NCI-H345 treated with DMSO at 0.1 percent for 48 hours (cell line): ENCODE measurements at regions not wholly inside any gene's neighbourhood (a gene's known extent, or its start where the extent isn't known, plus 50 kb on each side); places are given as distances from the start of the nearest gene placed in this dataset.
"Not testable (repeated sequence)": the region's sequence is repeated elsewhere in the genome, so short reads cannot be mapped to it uniquely, and the experiment has no call there.

ENCODE experiments used
- DNase-seq: peaks from one replicate; lab custom pipeline; 2025; ENCODE audit not compliant: unreplicated experiment; lab: John Stamatoyannopoulos, UW

DNA sequence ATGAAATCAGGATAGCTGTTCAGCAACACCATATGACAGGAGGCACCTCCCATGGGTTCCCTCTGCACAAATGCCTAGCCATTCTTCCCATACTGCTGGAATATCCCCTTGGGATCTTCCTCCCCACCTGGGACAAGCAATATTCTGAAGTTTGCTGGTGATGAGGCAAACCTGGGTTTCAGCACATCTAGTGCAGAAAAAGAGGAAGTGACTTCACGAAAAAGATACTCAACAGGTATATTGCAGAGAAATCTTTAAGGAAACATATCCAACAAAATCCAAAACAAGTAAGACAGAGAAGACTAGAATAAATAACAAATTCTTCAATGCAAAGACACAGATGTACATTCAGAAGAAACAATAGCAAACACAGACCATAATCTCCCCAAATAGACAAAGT lies 1497.0 kb downstream of the PCDH9 start:
- no peak for DNase-seq

DNA sequence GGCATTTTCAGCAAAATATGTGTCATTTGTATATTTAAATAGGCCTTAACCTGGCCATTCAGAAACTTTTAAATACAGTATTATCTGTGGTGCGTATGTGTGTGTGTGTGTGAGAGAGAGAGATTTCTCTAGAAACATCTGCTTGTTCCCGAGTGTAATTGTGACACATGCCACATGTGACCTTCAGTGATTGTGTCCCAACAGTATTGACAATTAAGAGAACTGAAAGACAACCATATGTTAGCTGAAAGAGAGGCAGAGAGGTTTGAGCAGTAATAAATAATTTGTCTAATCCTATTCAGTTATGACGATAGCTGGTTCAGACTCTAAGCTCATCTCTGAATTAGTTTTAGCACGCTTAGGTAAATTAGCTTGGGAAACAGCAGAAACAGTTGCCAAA lies 1503.1 kb downstream of the PCDH9 start:
- DNase-seq = no peak

DNA sequence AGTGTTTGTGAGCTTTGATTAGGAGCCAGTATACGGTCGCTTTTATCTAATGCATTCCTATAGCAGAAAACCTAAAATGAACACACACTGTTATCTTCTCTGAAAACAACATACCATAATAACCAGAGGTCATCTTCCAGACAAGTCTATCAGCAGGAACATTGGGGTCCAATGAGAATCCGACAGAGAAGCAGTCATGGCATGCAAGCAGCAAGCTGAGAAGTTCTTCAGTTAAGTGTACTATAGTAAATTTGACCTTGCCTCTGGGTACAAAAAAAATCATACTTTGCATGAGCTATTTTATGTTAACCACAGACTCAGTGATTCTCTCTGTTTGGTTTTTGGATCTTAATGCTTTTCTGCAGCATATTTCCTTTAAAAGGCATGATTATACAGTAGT lies 1505.1 kb downstream of the PCDH9 start:
- no peak for DNase-seq

DNA sequence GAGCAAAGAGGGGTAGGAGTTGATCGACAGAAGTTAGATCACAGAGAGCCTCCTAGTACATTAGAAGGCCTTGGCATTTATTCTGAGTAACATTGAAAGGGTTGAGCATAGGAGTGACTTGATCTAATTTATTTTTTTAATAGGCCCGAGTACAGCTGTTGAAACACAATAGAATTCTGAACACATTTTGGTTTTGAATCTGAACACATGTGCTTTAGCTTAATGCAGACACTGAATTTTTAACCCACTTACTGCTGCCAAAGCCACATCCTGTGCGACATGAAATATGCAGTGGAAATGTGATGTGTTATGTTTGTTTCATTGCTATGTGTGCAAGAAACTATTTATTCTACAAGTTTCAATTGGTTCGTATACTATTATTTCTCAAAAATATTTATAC lies 1505.9 kb downstream of the PCDH9 start:
- no peak for DNase-seq

DNA sequence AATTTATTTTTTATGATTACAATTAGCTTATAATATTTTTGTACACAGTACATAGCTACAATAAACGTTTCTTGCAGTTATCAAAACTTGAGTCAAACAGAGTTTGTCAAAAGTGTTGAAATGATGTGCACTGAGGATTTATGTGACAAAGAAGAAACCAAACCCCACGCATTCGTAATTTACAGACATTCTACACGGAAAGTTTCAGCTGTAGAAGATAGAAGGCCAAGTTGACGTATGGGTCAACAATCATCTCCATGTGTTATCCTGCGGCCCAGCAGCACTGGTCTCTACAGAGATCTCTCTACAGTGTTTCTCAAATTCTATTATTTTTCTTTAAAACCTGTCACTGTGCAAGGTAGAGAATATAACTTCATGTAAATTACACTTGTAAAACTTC lies 1507.6 kb downstream of the PCDH9 start:
- DNase-seq = no peak

DNA sequence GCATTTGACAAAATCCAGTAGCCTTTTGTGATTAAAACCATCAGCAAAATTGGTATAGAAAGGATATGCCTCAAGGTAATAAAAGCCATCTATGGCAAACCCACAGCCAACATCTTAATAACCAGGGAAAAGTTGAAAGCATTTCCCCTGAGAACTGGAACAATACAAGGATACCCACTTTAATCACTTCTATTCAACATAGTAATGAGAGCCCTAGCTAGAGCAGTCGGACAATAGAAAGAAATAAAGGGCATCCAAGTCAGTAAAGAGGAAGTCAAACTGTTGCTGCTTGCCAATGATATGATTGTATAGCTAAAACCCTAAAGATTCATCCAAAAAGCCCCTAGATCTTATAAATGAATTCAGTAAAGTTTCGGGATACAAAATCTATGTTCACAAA lies 1510.3 kb downstream of the PCDH9 start:
- DNase-seq = no peak

DNA sequence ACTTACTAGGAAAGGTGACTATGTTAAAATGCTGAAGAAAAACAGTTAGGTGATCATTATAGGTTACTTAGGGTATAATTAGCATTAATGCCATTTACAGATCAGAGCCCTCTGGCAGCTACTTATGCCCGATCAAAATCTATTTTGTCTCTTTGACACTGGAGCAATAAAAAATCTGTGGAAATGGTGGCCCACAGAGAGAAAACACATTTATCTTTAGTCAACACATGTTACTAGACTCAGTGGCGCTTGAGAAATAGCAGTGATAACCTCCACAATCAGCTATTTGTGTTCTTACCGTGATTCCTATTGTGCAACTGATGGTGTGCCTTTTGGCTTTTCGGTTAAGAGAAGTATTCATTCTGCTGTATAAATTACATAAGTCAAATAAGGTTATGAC lies 1519.6 kb downstream of the PCDH9 start:
- no peak for DNase-seq

DNA sequence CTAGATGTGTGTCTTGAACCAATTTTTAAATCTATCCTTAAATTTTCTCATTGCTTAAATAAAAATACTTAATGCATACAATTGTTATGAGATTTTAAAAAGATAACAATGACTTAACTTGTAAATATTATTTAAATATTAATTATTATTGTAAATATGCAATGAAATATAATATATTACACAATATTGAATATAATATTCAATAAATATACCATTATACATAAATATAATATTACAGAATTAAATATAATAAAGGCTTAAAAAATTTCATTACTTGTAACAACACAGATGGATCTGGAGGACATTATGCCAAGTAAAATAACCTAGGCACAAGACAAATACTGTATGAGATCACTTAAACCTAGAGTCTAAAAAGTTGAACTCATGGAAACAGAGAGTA lies 1532.3 kb downstream of the PCDH9 start:
- DNase-seq = no peak

DNA sequence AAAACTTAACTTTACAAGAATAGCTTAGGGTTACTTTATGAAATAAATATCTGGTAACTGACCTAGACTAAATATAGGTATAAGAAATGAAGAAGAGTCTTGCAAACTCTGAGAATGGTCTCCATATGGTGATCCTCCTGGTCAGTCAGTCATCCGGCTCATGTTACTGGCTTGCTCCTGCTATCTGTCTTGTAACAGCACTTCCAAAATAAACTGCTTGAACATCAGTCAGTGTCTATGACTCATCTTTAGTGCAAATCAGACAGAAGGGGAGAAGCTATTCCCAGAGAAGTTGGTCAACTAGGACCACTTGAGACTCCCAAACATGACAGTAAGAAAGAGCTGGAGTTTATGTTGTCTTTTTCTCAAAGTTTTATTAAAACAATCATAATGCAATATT lies 1550.9 kb downstream of the PCDH9 start:
- no peak for DNase-seq

DNA sequence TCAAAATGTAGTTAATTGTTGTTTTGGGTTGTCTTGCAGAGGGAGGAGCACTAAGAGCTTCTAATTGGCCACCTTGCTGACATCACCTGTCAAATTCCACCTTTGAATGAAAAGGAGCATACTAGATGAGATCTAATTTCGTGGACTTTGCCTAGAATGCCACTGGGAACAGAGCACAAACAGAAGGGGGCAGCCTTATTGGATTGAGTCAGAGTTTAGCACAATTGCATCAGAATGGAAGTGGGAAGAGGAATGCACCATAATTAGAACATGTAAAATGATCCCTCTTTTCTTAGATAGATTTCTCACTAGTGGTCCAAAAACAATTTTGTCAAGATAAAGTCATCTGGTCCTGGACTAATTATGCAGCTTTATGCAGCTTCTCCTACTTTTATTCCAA lies 1552.2 kb downstream of the PCDH9 start:
- DNase-seq = no peak

DNA sequence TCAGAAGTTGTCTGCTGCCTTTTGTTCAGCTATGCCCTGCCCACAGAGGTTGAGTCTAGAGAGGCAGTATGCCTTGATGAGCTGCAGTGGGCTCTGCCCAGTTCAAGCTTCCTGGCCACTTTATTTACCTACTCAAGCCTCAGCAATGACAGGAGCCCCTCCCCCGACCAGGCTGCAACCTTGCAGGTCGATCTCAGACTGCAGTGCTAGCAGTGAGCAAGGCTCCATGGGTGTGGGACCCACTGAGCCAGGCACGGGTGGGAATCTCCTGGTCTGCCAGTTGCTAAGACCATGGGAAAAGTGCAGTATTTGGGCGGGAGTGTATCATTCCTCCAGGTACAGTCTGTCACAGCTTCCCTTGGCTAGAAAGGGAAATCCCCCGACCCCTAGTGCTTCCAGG lies 1554.8 kb downstream of the PCDH9 start:
- DNase-seq = not testable (repeated sequence)

DNA sequence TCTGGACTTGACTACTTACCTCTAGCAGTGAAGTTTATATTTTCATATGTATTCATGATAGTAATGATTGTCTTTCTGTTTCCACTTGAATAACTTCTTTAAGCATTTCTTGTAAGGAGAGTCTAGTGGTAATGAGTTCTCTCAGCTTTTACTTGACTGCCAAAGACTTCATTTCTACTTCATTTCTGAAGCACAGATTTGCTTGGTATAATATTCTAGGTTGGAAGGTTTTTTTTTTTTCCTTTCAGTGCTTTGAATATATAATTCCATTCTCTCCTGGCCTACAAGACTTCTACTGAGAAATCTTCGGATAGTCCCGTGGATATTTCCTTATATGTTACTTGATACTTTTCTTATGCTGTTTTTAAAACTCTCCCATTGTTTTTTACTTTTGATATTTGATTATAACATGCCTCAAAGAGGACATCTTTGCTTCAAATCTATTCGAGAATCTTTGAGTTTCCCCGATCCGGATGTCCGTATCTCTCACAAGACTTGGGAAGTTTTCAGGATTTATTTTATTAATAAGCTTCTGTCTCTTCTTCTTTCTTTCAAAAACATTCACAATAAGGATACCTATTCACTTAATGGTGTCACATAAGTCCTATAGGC lies 1560.0 kb downstream of the PCDH9 start:
- DNase-seq = no peak

DNA sequence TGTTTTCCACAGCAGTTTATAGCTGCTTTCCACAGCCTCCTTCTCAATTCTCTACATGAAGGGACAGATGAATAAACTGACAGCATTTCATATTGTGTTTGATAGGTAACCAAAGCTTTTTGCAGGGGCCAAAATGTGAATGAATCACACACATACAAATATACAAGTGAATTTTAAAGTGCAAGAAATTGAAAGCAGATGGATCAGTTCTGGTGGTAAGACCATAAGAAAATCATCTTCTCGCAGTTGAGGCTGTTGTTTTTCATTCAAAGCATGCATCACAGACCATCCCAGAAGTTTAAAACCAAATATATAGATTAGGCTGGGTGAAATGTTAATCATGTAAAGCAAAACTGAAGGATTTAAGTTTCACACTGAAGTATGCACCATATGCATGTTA lies 1569.4 kb downstream of the PCDH9 start:
- no peak for DNase-seq

DNA sequence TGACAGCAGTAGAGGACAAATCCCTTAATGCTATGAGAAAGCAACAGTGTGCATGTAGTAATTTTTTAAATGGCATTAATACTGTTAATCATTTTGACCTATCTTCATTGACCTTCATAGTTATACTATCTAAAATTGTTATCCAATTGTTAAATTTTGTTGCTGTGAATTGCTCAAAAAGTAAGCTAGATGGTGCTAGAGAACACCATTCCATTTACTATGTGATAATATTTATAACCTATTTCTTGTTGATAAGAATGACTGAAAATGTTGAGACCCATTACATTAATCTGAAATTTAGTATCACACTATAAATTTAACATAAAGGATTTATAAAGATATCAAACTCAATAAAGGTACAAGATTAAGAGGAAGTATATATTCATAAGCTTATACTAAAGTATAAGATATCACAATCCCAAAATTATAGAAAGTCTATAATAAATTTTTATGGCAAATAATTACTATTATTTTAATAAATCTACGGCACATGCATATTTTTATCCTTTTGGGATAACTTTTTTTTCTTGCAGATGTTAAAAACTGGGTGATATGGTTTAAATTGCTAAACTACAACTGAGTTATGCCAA lies 1573.3 kb downstream of the PCDH9 start:
- no peak for DNase-seq

DNA sequence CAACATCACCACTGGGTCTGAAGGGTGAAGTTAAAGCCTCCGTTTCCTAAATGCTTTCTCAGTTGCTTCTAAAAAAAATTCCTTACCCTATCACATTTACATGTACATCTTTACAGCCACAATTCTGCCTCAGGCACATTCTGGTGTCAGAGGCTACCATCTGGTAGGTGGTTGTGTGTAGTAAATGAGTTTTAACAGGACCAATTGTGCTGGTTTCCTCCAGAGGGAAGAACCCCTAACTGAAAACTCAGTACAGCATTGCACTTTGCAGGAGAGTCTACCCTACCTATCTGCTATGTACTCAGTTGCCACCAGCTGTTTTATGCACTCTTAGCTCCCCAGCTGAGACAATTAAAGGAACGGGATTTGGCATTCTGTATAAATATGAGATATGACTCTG lies 1576.5 kb downstream of the PCDH9 start:
- DNase-seq = no peak

DNA sequence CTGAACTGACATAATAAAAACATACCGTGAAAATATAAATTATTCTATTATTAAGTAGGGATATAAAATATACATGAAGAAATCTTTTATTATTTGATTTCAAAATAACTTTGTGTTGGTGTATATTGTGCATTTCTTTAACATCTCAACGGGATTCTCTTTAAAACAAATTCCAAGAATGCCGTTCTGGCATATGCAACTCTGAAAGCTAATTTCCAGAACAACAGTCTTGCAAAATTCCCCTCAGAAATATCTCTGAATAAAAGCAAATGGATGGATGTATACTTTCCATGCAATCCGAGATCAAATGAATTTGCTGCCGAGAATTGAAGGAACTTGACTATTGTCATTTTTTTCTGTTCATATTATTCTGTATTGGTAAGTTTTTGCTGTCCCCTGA lies 1579.8 kb downstream of the PCDH9 start:
- DNase-seq = no peak

DNA sequence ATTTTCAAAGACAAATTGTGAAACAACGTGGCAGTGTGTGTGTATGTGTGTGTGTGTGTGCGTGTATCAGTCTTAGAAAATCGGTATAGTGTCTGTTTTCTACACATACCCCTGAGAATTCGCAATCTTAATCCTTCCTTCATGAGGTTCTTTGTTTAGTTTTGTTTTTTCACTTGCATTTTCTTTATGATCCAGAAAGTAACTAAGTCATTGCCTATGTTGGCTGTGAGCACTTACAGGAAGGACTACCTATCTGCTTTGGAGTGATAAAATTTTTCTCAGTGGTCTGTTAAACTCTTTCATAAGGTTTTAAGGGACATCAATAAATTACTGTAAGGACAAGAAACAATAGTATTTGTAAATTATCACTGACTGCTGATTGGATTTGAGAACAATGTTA lies 1587.1 kb downstream of the PCDH9 start:
- no peak for DNase-seq

DNA sequence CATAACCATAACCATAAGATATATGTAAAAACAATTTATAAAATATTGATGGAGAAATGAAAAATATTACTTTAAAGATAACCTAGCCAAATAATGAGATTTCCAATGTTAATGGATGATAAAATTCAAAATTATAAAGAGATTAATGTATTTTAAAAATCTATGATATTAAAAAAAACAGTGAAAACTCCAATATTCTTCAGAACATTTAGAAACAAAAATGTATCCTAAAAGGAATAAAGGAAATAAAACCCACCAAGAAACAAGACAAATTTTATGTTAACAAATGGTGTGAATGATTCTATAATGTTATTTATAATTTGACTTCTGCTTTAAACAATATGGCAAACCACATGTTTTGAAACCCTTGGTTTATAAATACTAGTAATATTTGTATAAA lies 1587.8 kb downstream of the PCDH9 start:
- no peak for DNase-seq

DNA sequence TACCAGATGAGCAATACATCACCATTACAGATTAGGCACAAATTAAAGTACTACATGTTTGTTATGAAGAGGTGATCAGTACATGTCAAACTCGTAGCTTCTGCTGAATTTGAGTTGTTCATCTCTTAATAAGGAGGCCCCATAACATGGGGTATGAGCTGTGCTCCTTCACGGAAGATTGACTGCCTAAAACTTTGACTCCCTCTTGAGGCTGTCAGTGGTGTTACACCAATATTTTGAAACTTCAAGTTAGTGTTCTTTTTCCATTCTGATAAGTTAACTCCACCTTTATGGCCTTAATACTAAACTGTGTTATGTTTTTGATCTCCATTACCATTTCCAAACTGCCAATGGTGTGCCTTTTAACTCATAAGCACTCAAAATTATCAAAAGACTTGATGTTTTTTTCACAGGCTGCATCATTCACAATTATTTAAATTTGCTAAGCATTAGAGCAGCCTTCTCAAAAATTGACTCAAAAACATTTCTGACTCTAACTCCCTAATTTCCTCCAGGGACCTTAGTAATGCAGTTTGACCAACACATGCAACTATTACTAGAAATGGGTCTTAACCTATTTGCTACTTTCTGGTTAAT lies 1591.5 kb downstream of the PCDH9 start:
- no peak for DNase-seq

DNA sequence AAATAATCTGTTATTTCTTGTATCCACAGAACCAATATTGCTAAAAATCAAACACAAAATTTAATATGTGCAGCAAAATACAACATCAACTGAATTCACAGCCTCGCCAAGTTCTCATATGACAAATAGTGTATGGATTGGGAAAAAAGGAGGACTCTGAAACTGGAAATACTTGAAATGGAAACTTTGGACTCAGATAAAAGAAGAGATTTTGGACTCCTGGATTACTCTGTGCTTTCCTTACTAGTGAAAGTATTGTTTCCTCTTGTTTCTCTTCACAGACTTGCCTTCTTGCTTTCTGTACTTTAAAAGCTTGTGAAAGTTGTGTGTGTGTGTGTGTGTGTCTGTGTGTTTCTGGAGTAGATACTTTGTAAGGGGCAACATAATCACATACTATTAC lies 1596.3 kb downstream of the PCDH9 start:
- DNase-seq = no peak

DNA sequence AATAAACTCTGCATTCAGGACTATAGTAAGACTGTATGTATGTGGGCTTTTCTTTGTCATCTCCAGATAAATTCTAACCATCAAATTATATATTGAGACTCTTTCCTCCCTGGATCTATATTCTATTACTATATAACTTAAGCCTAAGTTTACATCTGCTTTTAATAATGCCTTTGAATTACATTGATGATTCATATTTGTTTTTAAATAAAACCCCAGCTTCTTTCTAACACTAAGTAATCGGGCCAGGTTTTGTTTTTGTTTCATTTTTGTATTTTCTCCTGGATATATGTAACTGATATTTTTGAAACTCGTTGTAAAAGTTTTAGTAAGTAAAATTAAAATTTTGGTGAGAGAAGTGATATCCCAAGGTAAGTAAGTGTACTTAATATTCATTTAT lies 1599.1 kb downstream of the PCDH9 start:
- no peak for DNase-seq

DNA sequence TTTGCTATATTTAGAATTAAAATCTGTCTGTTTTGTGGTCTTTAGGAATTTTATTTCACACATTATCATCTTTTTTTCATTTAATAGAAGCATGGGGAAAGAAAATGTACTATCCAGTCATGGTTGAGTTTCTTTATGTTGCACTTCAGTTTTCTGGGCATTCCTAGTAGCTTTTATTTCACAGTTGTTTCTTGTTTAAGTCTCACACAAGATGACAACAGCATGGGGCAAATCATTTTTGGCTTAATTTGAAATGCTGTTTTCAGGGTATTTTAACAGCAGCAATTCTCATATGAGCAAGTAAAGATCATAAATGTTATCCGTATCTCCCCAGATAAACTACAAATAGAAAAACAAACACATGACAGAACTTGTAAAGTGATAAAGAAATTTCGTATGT lies 1600.2 kb downstream of the PCDH9 start:
- no peak for DNase-seq

DNA sequence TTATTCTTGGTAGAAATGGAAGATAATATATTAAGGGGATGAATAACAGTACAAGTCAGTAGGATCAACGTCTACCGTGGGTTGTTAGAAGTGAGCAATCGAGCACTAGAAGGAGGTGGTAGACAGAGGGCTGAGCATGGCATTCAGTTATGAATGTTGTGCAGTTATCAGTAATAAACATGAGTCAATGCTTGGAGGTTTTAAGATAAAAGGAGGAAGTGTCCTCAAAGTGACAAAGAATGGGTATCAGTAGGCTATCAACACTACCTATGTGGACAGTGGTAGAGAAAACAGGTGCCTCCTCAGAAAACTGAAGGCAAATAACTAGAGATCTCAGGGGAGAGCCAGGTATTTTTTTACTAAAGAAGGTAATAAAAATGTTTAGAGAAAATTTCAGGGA lies 1607.0 kb downstream of the PCDH9 start:
- DNase-seq = no peak
